GM19452 (cell line): ENCODE measurements at regions not wholly inside any gene's neighbourhood (a gene's known extent, or its start where the extent isn't known, plus 50 kb on each side); places are given as distances from the start of the nearest gene placed in this dataset.

ENCODE experiments used
- ATAC-seq: cut with Tn5 transposase; IDR thresholded peaks from one replicate; pipeline ENCODE4 v1.9.1; 2021; ENCODE audit not compliant: unreplicated experiment

DNA sequence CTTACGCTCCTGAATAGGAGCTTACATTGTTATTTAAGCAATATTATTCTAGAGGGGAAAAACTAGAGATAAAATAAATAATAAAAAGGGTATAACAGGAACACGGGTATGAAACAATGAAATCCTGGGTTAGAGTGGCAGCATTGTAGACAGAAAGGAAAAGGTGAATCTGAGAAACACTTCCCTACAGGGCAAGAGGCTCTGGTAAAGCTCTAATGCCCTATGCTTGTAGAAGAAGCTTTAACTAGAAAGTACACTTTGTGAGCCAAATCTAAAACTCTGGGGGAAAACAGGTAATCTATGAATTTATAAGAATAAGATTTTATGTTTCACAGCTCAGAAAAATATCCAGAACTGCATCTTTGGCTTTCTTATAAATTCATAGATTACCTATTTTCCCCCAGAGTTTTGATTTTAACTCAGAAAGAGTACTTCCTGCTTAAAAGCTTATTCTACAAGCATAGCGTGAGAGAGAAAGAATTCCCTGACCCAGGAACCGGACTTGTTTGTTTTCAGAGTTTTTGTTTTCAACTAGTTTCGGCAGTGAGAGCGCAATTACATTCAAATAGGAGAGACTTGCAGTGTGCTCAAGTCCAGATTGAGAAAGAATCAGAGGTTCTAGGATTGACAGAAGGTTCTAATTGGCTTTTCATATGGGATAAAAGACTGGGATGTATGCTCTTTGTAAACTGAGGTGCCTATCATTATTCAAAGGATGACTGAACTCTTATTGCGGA is 651.0 kb upstream of the RORB start:
- ATAC-seq, result no peak

DNA sequence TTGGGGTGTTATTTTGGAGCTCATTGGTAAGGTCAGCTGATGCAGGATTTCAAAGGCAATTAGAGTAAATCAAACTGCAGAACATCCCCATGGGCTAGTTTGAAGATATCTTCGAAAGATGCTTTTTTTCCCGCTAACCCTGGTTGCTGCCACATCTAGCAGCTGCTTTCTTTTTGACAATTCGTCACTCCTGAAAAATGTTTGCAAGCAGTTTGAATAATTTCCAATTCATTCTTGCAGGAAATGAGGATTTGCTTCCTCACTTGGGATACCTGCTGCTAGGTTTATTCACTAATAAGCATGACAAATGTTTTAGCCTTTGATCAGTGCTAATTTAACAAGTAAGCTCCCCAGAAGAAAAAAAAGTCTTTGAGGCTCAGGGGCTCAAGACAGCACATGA is 649.6 kb upstream of the RORB start:
- ATAC-seq, result no peak

DNA sequence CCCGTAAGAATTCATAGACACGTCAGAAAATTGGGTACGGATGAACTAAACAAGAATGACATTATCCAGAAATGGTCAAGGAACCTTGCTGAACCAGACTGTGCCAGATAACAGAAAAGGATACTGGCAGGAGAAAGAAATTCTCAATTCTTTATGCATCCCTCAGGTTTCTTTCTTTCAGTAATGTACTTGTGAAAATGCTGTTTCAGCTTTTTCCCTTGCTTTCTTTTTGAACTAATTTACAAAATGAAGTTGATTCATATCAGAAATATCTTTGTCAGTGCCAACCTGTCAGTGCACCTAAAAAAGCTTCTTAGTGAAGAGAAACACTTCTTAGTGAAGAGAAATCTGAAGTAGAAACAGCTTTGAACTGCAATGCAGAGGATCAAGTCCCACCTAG is 643.6 kb upstream of the RORB start:
- ATAC-seq, result no peak

DNA sequence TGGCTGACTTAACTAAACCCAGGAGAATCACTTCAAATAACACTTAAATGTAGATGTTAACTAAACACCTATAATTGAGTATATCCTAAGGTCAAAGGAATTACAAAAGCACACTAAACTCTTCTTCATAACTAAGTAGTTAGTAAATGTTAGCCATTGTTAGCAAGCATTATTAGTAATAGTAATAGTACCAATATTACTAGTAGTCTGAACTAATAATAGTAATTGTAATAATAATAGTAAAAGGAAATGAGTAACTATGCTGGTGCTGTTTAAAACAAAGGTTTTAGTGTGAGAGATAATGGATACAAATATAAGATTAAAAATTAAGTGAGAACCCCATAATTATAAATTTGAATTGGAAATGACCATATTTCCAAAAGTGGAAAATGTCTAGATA is 641.9 kb upstream of the RORB start:
- ATAC-seq, result no peak

DNA sequence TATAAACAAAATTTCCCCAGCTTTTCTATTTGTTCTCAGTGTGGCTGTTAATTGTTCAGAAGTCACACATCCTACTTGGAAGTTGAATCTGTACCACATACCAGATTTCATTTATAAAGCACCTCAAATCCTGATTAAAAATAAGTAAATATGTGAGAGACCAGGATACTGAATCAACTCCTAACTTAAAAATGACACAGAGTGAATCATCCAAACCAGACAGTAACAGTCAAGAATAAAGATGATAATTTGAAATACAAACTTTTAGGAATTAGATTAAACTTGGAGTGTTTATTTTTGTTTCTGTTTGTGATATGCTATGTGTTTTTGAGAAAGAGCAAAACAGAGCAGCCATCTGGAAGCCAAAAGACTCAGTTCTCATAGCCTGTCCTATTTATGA is 633.2 kb upstream of the RORB start:
- ATAC-seq, result no peak

DNA sequence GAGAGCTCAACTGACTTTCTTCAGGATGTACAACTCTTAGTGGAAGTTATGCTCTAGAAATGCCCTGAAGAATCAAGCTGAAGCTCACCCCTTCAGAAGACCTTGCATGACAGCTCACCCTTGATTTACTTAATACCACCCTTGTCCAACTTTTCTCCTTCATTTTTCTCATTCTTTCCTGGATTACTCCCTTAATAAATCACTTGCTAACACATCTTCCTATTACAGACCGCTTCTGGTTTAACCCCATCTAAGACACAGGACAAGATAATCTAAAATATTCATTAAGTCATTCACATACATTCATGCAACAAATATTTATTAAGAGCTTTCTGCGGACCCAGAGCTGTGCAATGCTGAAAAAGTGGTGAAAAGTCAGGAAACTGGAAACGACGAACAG is 630.7 kb upstream of the RORB start:
- no peak for ATAC-seq

DNA sequence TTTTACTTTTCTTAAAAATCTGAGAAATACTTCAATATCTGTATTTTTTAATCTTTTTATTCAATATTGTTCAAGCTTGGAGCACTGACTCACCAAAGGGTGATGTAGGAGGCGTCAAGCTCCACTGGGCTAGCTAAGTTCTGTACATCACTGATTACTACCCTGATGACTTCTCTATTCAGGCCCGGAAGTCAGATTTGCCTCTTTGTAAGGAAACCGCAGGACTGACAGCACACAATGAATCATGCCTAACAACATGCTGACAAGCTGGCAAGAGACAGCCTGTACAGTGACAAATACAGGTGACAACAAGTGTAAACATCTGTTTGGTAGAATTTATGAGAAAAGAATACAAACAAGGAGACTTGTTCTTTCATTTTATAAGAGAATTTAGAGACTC is 627.9 kb upstream of the RORB start:
- ATAC-seq, result peak; percentile 98

DNA sequence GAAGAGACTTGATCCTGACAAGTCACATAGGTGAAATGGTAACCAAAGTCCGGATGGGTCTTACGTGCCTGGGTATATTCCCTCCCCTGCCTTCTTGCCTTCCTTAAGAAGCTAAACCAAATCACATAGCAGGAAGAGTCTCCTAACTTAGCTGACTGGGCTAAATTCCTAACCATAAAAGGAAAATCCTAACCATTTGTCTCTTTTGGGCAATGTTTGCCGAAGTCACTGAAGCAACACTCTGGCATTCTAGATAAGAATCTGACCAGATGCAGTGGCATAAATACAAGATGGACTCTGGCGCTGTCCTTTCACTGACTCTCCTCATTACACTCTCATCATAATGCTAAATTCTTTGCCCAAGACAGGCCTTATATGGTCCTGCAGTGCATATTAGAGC is 625.5 kb upstream of the RORB start:
- no peak for ATAC-seq

DNA sequence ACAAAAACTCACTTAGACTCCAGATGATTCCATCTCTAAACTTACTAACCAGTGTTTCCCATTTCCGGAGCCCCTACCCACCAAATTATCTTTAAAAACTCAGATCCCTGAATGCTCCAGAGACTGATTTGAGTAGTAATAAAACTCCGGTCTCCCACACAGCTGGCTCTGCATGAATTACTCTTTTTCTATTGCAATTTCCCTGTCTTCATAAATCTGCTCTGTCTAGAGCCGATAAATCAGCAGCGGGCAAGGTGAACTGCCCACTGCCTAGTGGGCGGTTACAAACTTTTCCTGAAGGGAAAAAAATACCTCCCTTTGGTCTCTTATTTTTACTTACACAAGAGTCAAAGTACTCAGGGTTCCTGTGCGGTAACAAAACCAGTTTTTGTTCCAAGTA is 624.4 kb upstream of the RORB start:
- no peak for ATAC-seq

DNA sequence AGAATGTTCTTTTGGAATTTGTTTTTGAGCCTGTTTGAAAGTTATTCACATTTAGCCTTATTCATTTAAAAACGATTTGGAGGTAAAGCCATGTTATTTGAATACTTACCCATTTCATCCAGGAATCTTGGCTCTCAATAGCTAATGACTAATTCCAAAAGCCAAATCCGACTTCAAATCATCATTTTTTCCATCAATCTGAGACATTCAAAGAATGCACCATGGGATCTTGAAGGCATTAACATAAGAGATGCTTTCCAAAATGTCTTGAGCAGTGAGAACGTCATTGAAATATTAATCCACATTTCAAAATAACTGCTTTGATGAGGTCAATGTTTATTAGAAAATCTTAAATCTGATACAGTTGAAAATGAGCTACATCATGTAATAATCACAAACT is 617.0 kb upstream of the RORB start:
- no peak for ATAC-seq

DNA sequence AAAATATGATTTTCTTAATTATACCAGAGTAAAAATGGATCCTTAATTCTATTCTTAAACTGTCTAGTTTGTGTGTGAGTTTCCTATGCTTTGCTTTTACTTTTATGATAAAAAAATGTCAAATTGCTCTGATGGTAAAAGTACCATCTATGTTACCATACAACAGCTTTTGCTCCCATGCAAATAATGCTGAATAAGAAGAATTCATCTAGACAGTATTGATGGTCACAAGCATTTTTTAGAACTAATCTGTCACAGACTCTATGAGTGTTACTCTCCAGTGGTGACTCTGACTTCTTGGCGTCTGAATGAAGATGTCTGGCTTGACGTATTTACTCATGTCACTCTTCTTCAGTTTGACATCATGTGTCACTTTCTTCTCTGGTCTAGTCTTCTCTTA is 608.1 kb upstream of the RORB start:
- ATAC-seq, result no peak

DNA sequence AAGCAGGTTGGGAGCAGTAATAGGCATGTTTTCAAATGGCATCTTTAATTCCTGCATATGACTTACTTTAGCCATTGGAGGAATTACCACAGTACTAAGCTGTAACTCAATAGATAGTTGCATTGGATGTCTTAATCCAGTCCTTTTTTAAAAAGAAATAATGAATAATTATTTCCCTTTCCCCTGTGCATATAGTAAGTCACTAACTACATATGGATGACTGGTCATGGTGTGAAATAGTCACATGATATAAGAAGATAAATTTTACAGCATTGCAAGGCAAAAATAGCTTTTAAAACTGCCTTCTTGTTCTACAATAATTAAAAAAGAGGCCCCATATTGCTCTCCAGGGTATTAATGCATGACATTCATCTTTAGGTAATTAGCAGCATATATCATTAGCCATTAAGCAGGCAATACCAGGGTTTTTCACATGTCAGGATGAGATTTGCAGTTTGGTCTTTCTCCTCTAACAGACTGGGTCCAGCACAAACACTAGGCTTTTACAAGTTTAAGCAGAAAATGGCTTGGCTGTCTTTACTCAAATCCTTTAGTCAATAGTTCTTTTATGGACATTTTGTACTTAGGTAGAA is 606.4 kb upstream of the RORB start:
- no peak for ATAC-seq

DNA sequence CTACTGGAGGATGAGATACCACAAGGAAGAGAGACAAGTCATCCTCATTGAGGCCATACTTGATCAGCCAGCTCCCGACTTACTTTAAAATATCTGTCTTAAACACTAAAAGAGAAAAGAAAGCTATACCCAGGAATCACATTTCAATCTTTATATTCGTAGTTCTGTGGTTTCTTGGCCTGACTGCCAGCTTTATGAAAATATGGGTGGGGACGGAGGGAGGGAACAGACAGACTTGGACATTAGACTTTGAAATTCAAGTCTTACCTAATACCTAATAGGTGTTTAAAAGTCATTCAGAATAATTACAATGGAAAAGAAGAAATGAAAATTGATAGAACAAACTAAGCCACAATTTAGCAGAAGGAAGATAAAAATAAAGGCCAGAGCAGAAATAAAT is 604.8 kb upstream of the RORB start:
- no peak for ATAC-seq

DNA sequence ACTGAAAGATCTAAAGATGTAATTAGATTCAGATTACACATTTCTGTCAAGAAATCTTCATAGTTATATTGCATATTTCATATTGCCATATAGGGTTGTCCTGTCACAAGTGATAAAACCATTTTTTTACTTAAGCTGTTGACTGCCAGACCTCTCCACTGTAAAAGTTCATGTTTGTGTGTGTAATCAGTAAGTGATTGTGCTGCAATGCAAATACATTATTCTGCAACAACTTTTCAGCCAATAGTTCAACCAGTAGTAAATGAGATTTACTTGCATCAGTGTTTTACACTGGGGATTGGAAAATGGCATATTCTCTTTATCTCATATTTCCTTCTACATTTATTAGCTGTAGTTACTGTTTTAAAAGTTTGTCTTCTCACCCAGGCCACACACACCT is 603.9 kb upstream of the RORB start:
- ATAC-seq, result no peak

DNA sequence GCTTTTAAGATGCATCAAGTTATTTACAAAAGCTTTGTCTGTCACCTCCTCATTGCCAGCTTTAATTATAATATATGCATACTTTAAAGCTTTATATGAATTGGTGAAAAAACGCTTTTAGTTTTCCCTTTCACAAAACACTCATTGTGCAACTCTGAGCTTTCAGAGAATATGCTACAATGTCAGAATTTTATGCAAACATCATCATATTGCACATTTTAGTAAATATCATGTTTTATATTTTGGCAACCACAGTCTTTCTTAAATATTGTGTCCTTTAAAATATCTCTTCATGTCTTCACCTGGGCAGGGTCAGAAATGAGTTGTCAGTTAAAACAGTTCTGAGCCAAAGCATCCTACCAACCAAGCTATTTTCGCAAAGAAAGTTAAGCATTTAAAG is 601.1 kb upstream of the RORB start:
- ATAC-seq, result no peak

DNA sequence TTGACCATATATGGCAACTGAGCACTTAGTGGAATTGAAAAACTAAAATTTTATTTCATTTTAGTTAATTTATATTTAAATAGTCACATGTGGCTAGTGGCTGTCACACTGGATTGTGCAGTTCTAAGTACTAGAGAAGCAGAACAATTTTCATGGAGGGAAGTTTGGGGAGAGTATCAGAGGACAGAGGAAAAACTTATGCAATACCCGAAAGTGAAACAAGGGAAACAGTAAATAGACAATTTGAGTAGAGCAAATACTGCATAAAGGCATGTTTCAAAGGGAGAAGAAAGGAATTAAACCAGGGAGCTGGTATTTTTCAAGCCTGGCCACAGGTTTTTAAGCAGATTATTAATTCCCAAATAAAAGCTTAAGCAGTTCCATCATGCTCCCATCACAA is 590.5 kb upstream of the RORB start:
- no peak for ATAC-seq

DNA sequence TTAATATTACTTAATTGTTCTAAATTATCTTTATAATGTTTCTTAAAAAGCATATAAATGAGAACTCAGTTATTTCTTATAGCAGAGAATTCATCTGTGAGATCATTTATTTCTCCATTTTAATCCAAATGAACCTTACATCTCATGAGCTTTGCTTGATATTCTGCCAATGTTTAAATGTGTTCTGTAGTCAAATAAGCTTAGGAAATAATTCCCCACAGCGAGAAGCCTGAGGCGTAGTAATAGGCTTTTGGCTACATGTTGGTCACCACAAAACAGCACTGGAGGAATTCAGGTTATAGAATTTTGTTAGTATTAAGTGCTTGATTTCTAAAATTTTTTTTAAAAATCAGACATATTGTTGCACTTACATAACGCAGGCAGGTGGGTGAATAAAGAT is 585.3 kb upstream of the RORB start:
- no peak for ATAC-seq

DNA sequence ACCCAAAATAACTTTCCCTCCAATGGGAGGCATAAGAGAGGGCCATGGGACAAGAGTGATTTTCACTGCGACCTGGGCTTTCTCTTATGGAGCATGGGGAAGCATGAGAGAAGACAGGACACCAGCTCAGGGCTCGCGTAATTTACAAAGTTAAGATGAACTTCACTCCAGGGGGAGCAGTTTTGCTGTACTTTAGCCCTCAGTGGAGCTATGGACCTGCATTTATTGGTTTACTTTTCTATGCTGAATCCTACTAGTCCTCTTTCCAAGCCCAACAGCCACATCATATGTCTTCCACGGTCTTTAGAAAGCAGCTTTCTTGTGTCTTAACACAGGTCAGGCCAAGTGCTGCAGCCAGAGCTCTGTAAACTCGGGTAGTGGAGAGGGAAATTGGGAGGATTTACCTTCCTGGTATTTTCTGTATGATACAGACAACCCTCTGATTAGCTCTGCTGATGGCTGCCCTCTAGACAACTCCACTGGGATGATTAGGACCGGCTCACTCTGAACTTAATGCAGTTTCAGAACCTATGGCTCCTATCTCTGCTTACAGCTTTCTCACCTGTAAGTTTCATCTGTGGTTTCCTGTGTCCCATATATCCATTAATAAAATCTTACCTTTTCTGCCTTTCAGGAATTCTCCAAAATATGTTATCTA is 581.0 kb upstream of the RORB start:
- no peak for ATAC-seq

DNA sequence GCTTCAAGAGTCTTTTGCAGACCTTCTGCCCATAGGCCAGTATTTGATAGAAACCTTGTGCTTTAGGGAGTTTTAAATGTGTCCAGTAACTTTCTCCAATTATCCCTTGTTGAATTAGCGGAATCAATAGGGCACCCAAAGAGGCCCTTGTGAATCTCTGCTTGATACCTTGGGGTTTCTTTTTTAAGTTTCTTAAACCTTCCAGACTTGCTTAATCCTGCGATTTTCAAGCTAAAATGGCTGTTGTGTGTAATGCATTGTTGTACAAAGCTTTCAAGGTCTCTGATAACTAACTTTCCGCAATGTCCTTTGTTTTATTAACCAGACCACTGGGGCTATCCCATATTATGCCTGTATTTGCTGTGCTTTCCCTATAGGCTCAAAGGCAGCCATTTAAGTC is 577.4 kb upstream of the RORB start:
- ATAC-seq, result no peak

DNA sequence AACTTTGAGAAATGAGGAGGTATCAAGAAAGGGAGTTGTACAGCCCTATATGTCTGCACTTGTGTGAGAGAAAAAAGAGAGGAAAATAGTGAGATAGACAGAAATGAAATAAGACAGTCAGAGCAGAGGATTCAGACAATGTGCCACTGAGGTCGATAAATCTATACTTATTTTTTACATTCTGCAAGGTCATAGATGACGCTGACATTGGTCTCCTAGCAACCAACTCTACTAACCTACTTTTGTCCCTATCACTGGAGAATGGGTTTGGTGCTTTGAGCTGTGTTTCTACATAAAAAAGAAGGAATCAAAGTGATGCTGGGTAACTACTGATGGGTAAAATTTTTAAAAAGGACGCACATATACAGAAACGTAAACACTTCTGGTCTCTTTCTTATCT is 573.3 kb upstream of the RORB start:
- ATAC-seq, result no peak

DNA sequence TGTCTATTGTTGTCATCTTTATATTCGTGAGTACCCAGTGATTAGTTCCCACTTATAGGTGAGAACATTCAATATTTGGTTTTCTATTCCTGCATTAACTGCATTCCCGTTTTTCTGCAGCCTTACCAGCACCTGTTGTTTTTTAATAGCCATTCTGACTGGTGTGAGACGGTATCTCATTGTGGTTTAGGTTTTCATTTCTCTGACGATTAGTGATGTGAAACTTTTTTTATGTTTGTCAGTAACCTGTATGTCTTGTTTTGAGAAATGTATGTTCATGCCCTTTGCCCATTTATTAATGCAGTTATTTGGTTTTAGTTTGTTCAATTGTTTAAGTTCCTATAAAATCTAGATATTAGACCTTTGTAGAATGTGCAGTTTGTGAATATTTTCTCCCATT is 546.0 kb upstream of the RORB start:
- no peak for ATAC-seq

DNA sequence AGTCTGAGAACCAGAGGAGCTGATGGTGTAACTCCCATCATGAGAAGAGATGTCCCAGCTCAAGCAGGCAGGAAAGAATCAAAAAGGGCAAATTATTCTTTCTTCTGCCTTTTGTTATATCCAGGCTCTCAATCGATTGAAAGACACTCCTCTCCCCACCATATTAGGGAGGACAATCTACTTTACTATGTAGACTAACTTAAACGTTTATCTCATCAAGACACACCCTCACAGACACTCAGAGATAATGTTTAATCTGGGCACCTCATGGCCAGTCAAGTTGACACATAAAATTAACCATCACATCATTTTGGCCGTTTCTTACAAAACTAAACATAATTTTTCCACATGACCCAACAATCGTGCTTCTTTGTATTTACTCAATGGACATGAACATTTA is 534.3 kb upstream of the RORB start:
- ATAC-seq, result no peak

DNA sequence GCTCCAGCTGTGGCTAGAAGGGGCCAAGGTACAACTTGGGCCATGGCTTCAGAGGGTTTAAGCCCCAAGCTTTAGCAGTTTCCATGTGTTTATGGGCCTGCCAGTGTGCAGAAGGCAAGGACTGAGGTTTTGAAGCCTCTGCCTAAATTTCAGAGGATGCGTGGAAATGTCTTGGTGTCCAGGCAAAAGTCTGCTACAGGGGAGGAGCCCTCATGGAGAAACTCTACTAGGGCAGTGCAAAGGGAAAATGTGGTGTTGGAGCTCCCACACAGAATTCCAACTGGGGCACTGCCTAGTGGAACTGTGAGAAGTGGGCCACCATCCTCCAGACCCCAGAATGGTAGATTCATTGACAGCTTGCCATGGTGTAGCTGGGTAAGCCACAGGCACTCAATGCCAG is 527.2 kb upstream of the RORB start:
- no peak for ATAC-seq
